Activated CD4-positive, alpha-beta T cell treated with anti-CD3 and anti-CD28 coated beads, Interleukin-2, amount 50 U/mL, for 48 hours (primary cell): ENCODE measurements at regions not wholly inside any gene's neighbourhood (a gene's known extent, or its start where the extent isn't known, plus 50 kb on each side); places are given as distances from the start of the nearest gene placed in this dataset.

Source experiments
- DNase-seq, 2 experiments: peaks; one replicate each; pipeline ENCODE4 v3.0.0-alpha.2; 2020

- DNase-seq, result no peak
Observed at GRCh38 chr13:97640268-97640667, 206.3 kb downstream of the RAP2A start.

GRCh38 chr13:97648171-97648880, 214.4 kb downstream of the RAP2A start:
- no peak for DNase-seq

- no peak for DNase-seq
Observed at GRCh38 chr13:97648881-97649224, 214.9 kb downstream of the RAP2A start.

GRCh38 chr13:97653443-97654140, 219.6 kb downstream of the RAP2A start:
- no peak for DNase-seq

GRCh38 chr13:97654236-97654635, 220.3 kb downstream of the RAP2A start:
- no peak for DNase-seq

- no peak for DNase-seq
Observed at GRCh38 chr13:97658556-97658955, 224.6 kb downstream of the RAP2A start.

GRCh38 chr13:97659602-97660001, 225.6 kb downstream of the RAP2A start:
- DNase-seq, result no peak

GRCh38 chr13:97660594-97661260, 226.8 kb downstream of the RAP2A start:
- no peak for DNase-seq

GRCh38 chr13:97686594-97686993, 252.6 kb downstream of the RAP2A start:
- DNase-seq, result no peak

GRCh38 chr13:97692628-97693027, 258.7 kb downstream of the RAP2A start:
- no peak for DNase-seq

- DNase-seq, result no peak
Observed at GRCh38 chr13:97695684-97696083, 257.8 kb upstream of the IPO5 start.

- no peak for DNase-seq
Observed at GRCh38 chr13:97696921-97697320, 256.6 kb upstream of the IPO5 start.

- no peak for DNase-seq
Observed at GRCh38 chr13:97700306-97700848, 253.1 kb upstream of the IPO5 start.

- no peak for DNase-seq
Observed at GRCh38 chr13:97702614-97703013, 250.9 kb upstream of the IPO5 start.

GRCh38 chr13:97710797-97711196, 242.7 kb upstream of the IPO5 start:
- no peak for DNase-seq

- DNase-seq, result no peak
Observed at GRCh38 chr13:97712770-97713169, 240.7 kb upstream of the IPO5 start.

GRCh38 chr13:97715763-97716162, 237.7 kb upstream of the IPO5 start:
- DNase-seq, result no peak

GRCh38 chr13:97716746-97717145, 236.7 kb upstream of the IPO5 start:
- DNase-seq, result no peak

GRCh38 chr13:97719736-97720135, 233.7 kb upstream of the IPO5 start:
- no peak for DNase-seq

GRCh38 chr13:97720896-97721295, 232.6 kb upstream of the IPO5 start:
- DNase-seq, result no peak

- DNase-seq, result no peak
Observed at GRCh38 chr13:97723655-97724054, 229.8 kb upstream of the IPO5 start.

GRCh38 chr13:97724450-97724849, 229.0 kb upstream of the IPO5 start:
- no peak for DNase-seq

GRCh38 chr13:97726664-97727280, 226.7 kb upstream of the IPO5 start:
- DNase-seq, result no peak
